GM23248 (cell line): ENCODE measurements at regions not wholly inside any gene's neighbourhood (a gene's known extent, or its start where the extent isn't known, plus 50 kb on each side); places are given as distances from the start of the nearest gene placed in this dataset.

ENCODE experiments used
- EZH2 ChIP-seq: fragments of 200-600 bp; sonication (generic); IDR thresholded peaks from 2 replicates; pipeline ENCODE4 v1.6.1; 2018; ENCODE audit warnings: antibody characterized with exemption, mild to moderate bottlenecking; ENCODE audit not compliant: insufficient read depth, poor library complexity, severe bottlenecking
- EZH2phosphoT487 ChIP-seq: fragments of 200-600 bp; sonication (generic); IDR thresholded peaks from 2 replicates; pipeline ENCODE4 v1.6.1; 2018; ENCODE audit warnings: antibody characterized with exemption, moderate library complexity, mild to moderate bottlenecking, low read depth; ENCODE audit not compliant: insufficient read depth

DNA sequence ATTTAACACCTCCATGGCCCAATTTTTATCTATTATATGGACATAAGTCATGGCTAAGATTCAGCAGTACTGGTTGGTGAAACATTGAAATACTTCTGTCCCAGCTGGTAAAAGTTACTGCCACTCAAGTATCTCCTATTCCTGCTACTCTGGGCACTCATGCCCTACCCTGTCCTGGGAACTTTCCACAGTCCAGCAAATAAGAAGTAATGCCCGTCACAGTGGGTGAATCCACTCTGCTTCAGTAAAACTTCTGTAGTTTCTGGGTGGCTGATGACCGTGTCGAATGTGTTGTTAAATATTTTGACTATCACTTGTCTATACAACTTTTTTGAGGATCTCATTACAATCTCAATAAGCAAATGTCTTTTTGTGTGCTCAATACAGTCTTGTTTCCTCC is 209.3 kb upstream of the IGF1 start:
- no peak for TF ChIP-seq EZH2
- no peak for TF ChIP-seq EZH2phosphoT487
